H9 (cell line): ENCODE measurements at regions not wholly inside any gene's neighbourhood (a gene's known extent, or its start where the extent isn't known, plus 50 kb on each side); places are given as distances from the start of the nearest gene placed in this dataset. TPM values are rescaled to one million over a fixed set of nuclear protein-coding genes. Genes with fewer than 3 reads are reported as not detected.

ENCODE experiments used
- DNase-seq: peaks from one replicate; pipeline ENCODE4 v3.0.0-alpha.2; 2017
- H2AFZ ChIP-seq: one replicate; pipeline ENCODE4 v1.6.1; 2013; ENCODE audit warnings: mild to moderate bottlenecking, low read length, control low read depth, moderate library complexity
- H2AK5ac ChIP-seq: 2 replicates; pipeline ENCODE4 v1.6.1; 2013; ENCODE audit warnings: low read length, control low read depth, mixed read lengths; ENCODE audit not compliant: insufficient read length
- H2BK120ac ChIP-seq: one replicate; pipeline ENCODE4 v1.6.1; 2013; ENCODE audit warnings: low read depth, mild to moderate bottlenecking, low read length, control low read depth, inconsistent platforms; ENCODE audit not compliant: poor library complexity, severe bottlenecking
- H2BK12ac ChIP-seq: 2 replicates; pipeline ENCODE4 v1.6.1; 2013; ENCODE audit warnings: low read length, control low read depth, mixed read lengths, low read depth; ENCODE audit not compliant: insufficient read length
- H2BK15ac ChIP-seq: 2 replicates; pipeline ENCODE4 v1.6.1; 2013; ENCODE audit warnings: low read depth, low read length, control low read depth
- H2BK20ac ChIP-seq: one replicate; pipeline ENCODE4 v1.6.1; 2013; ENCODE audit warnings: low read depth, mild to moderate bottlenecking, low read length, control low read depth, inconsistent platforms; ENCODE audit not compliant: poor library complexity, severe bottlenecking
- H2BK5ac ChIP-seq: 2 replicates; pipeline ENCODE4 v1.6.1; 2013; ENCODE audit warnings: low read length, control low read depth, mixed read lengths; ENCODE audit not compliant: insufficient read length
- H3K14ac ChIP-seq: 2 replicates; pipeline ENCODE4 v1.6.1; 2013; ENCODE audit warnings: low read length, control low read depth; ENCODE audit not compliant: insufficient read depth
- H3K18ac ChIP-seq: 2 replicates; pipeline ENCODE4 v1.6.1; 2013; ENCODE audit warnings: low read depth, mild to moderate bottlenecking, mixed read lengths, low read length, control low read depth; ENCODE audit not compliant: insufficient read length
- H3K23ac ChIP-seq: 2 replicates; pipeline ENCODE4 v1.6.1; 2013; ENCODE audit warnings: low read length, control low read depth, mixed read lengths, low read depth; ENCODE audit not compliant: insufficient read length
- H3K23me2 ChIP-seq: 2 replicates; pipeline ENCODE4 v1.6.1; 2013; ENCODE audit warnings: low read depth, mild to moderate bottlenecking, mixed read lengths, low read length, control low read depth; ENCODE audit not compliant: insufficient read length, poor library complexity, severe bottlenecking
- H3K27ac ChIP-seq: 2 replicates; pipeline ENCODE4 v1.5.1; 2013; ENCODE audit warnings: low read length, control low read depth, mixed read lengths, low read depth; ENCODE audit not compliant: insufficient read length
- H3K27me3 ChIP-seq: 2 replicates; pipeline ENCODE4 v1.6.1; 2013; ENCODE audit warnings: low read length, control low read depth, inconsistent platforms; ENCODE audit not compliant: insufficient read depth
- H3K4ac ChIP-seq: 2 replicates; pipeline ENCODE4 v1.6.1; 2013; ENCODE audit warnings: low read depth, mild to moderate bottlenecking, control low read depth, inconsistent platforms, low read length, moderate library complexity
- H3K4me1 ChIP-seq: 2 replicates; pipeline ENCODE4 v1.6.1; 2013; ENCODE audit warnings: low read length, control low read depth, inconsistent platforms; ENCODE audit not compliant: insufficient read depth
- H3K4me2 ChIP-seq: 2 replicates; pipeline ENCODE4 v1.6.1; 2013; ENCODE audit warnings: low read length, control low read depth, mixed read lengths; ENCODE audit not compliant: insufficient read length, insufficient read depth
- H3K56ac ChIP-seq: 2 replicates; pipeline ENCODE4 v1.6.1; 2013; ENCODE audit warnings: low read depth, mild to moderate bottlenecking, mixed read lengths, low read length, control low read depth; ENCODE audit not compliant: insufficient read length
- H3K79me1 ChIP-seq: 2 replicates; pipeline ENCODE4 v1.6.1; 2013; ENCODE audit warnings: low read depth, mild to moderate bottlenecking, moderate library complexity, low read length, control low read depth, inconsistent platforms; ENCODE audit not compliant: insufficient read depth, poor library complexity, severe bottlenecking
- H3K79me2 ChIP-seq: 2 replicates; pipeline ENCODE4 v1.6.1; 2013; ENCODE audit warnings: low read length, control low read depth, inconsistent platforms; ENCODE audit not compliant: insufficient read depth
- H3K9ac ChIP-seq: 2 replicates; pipeline ENCODE4 v1.6.1; 2013; ENCODE audit warnings: low read length, control low read depth, mixed read lengths; ENCODE audit not compliant: insufficient read length; ENCODE audit errors: extremely low read depth
- H3K9me3 ChIP-seq: one replicate; pipeline ENCODE4 v1.6.1; 2013; ENCODE audit warnings: low read depth, low read length, inconsistent platforms; ENCODE audit not compliant: control insufficient read depth
- H3T11ph ChIP-seq: one replicate; pipeline ENCODE4 v1.6.1; 2013; ENCODE audit warnings: mild to moderate bottlenecking, low read length, control low read depth, inconsistent platforms
- H4K20me1 ChIP-seq: one replicate; pipeline ENCODE4 v1.6.1; 2013; ENCODE audit not compliant: control insufficient read depth, insufficient read length, insufficient read depth
- H4K5ac ChIP-seq: 2 replicates; pipeline ENCODE4 v1.6.1; 2013; ENCODE audit warnings: low read depth, mild to moderate bottlenecking, mixed read lengths, low read length, control low read depth; ENCODE audit not compliant: insufficient read length
- H4K8ac ChIP-seq: replicated peaks from 2 replicates; pipeline ENCODE4 v1.6.1; 2013; ENCODE audit warnings: low read length, control low read depth, mixed read lengths, low read depth; ENCODE audit not compliant: insufficient read length
- H4K91ac ChIP-seq: 2 replicates; pipeline ENCODE4 v1.6.1; 2013; ENCODE audit warnings: low read depth, mild to moderate bottlenecking, moderate library complexity, mixed read lengths, low read length, control low read depth; ENCODE audit not compliant: insufficient read length
- H3K27ac Mint-ChIP-seq, 3 experiments: 2 replicates in 2 of 3; 3 replicates in 1 of 3; pipeline ENCODE4 v1.8.0; 2020 to 2021; ENCODE audit warnings: mixed read lengths in 3 of 3, mild to moderate bottlenecking in 1 of 3, moderate library complexity in 1 of 3
- H3K27me3 Mint-ChIP-seq: 2 replicates; pipeline ENCODE4 v1.8.0; 2021; ENCODE audit warnings: low read depth, mild to moderate bottlenecking, moderate library complexity, mixed read lengths
- H3K36me3 Mint-ChIP-seq, 3 experiments: 2 replicates in 2 of 3; 3 replicates in 1 of 3; pipeline ENCODE4 v1.8.0; 2020 to 2021; ENCODE audit warnings: low read depth in 3 of 3, mixed read lengths in 3 of 3; ENCODE audit not compliant: insufficient read depth in 1 of 3
- H3K4me1 Mint-ChIP-seq, 2 experiments: 2 replicates each; pipeline ENCODE4 v1.8.0; 2020; ENCODE audit warnings: mixed read lengths in 2 of 2
- H3K4me3 Mint-ChIP-seq, 2 experiments: 2 replicates in 1 of 2; 3 replicates in 1 of 2; pipeline ENCODE4 v1.8.0; 2020 to 2021; ENCODE audit warnings: mild to moderate bottlenecking in 2 of 2, mixed read lengths in 2 of 2, moderate library complexity in 1 of 2
- H3K9me3 Mint-ChIP-seq, 2 experiments: 2 replicates in 1 of 2; 3 replicates in 1 of 2; pipeline ENCODE4 v1.8.0; 2020; ENCODE audit warnings: mild to moderate bottlenecking in 2 of 2, mixed read lengths in 2 of 2, moderate library complexity in 1 of 2
- WGBS: extraction: QIAGEN DNeasy Blood & Tissue Kit; methylation state at CpG from one replicate; pipeline ENCODE4 v1.1.7; 2013; ENCODE audit warnings: missing lambda C conversion rate, low lambda C conversion rate, mixed read lengths; ENCODE audit not compliant: insufficient read length; ENCODE audit errors: extremely low coverage; 5-methylcytosine and 5-hydroxymethylcytosine counted together
- microRNA-seq: library from miRNA; unstranded; fragments of <30 nt; microRNA quantifications from one replicate; pipeline ENCODE4, GENCODE V29; 2020; ENCODE audit warnings: borderline microRNAs expressed
- TF ChIP-seq, protein P1 (sequence below): fragments of 200-600 bp; sonication (generic); conservative IDR thresholded peaks from 3 replicates; pipeline ENCODE4 v1.8.0; 2021; ENCODE audit warnings: antibody characterized with exemption, mild to moderate bottlenecking

DNA sequence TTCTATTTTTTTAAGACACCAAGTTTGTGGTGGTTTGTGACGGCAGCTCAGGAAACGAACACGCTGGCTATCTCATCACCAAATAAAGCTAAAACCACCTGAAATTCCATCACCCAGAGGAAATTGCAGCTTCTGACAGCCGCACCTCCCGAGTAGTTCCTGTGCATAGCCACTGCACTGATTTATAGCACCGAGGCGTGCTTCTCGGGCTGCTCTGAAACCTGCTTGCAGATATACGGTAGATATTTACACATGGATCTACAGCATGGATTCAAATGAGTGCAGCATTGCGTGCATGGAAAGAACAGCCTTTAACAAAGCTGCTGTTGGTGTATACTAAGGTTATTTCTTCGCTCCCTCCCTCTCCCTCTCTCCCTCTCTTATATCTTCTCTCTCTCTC lies 153.8 kb downstream of the PHF2 start:
- TF ChIP-seq, protein P1, sequence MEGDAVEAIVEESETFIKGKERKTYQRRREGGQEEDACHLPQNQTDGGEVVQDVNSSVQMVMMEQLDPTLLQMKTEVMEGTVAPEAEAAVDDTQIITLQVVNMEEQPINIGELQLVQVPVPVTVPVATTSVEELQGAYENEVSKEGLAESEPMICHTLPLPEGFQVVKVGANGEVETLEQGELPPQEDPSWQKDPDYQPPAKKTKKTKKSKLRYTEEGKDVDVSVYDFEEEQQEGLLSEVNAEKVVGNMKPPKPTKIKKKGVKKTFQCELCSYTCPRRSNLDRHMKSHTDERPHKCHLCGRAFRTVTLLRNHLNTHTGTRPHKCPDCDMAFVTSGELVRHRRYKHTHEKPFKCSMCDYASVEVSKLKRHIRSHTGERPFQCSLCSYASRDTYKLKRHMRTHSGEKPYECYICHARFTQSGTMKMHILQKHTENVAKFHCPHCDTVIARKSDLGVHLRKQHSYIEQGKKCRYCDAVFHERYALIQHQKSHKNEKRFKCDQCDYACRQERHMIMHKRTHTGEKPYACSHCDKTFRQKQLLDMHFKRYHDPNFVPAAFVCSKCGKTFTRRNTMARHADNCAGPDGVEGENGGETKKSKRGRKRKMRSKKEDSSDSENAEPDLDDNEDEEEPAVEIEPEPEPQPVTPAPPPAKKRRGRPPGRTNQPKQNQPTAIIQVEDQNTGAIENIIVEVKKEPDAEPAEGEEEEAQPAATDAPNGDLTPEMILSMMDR, result no peak
- H3K27ac ChIP-seq, result no peak overlapping the region
- H3K4me1 Mint-ChIP-seq, result peaks cover 0 to 5% of the 10 kb centered on the region in 2 experiments; a peak in 1 of 4 replicates
- no peaks in the 10 kb centered on the region for H4K20me1 ChIP-seq
- no peak overlapping the region for H2AK5ac ChIP-seq
- no peak overlapping the region for H3K27ac Mint-ChIP-seq
- no peak overlapping the region for H2BK5ac ChIP-seq
- no peak overlapping the region for H3K4ac ChIP-seq
- no peak for DNase-seq
- no peaks in the 10 kb centered on the region for H3K9me3 ChIP-seq
- H3K56ac ChIP-seq, result no peak overlapping the region
- no CpG with 5 or more reads among the region's 11 CpGs for WGBS
- no peak overlapping the region for H3K23ac ChIP-seq
- no peak overlapping the region for H2BK20ac ChIP-seq
- H2AFZ ChIP-seq, result no peak overlapping the region
- no peak overlapping the region for H3K14ac ChIP-seq
- peaks cover 5 to 7% (median 6%) of the 10 kb centered on the region in 3 experiments for H3K36me3 Mint-ChIP-seq
- H3K9ac ChIP-seq, result no peak overlapping the region
- H2BK12ac ChIP-seq, result no peak overlapping the region
- H4K5ac ChIP-seq, result no peak overlapping the region
- H3K18ac ChIP-seq, result no peak overlapping the region
- no peak overlapping the region for H4K91ac ChIP-seq
- no peak overlapping the region for H4K8ac ChIP-seq
- no peaks in the 10 kb centered on the region for H3K79me1 ChIP-seq
- no peak overlapping the region for H3K4me3 Mint-ChIP-seq
- no peaks in the 10 kb centered on the region for H3K23me2 ChIP-seq
- no peak overlapping the region for H2BK120ac ChIP-seq
- peaks cover 6% of the 10 kb centered on the region for H3K27me3 Mint-ChIP-seq
- no peak overlapping the region for H3K4me2 ChIP-seq
- no peaks in the 10 kb centered on the region for H3K79me2 ChIP-seq
- H3K27me3 ChIP-seq, result no peaks in the 10 kb centered on the region
- H2BK15ac ChIP-seq, result no peak overlapping the region
- H3K4me1 ChIP-seq, result no peaks in the 10 kb centered on the region
- H3T11ph ChIP-seq, result no peak overlapping the region
- H3K9me3 Mint-ChIP-seq, result peaks cover 44 to 46% of the 10 kb centered on the region in 2 experiments

Small RNAs in the stretch of these regions (microRNA-seq; reads per million reads assigned to microRNA genes)
- not detected for gene MIR4291
